HEK293T (cell line): ENCODE measurements at regions not wholly inside any gene's neighbourhood (a gene's known extent, or its start where the extent isn't known, plus 50 kb on each side); places are given as distances from the start of the nearest gene placed in this dataset.

ENCODE experiments used
- CTCF ChIA-PET: fragments of 350-600 bp; formaldehyde crosslinking; extraction: SDS; loops from one replicate; lab custom pipeline; 2021; ENCODE audit warnings: antibody characterized with exemption, inconsistent platforms; lab: Yijun Ruan, JAX
- POLR2A ChIA-PET: fragments of 350-600 bp; formaldehyde crosslinking; extraction: SDS; loops from one replicate; lab custom pipeline; 2020; ENCODE audit warnings: antibody characterized with exemption, inconsistent platforms; lab: Yijun Ruan, JAX
- DNase-seq: peaks from one replicate; pipeline ENCODE4 v3.0.0; 2012; ENCODE audit warnings: mixed read lengths; ENCODE audit errors: extremely low spot score
- ARNT ChIP-seq: fragments of 450-650 bp; IDR thresholded peaks from 2 replicates; pipeline ENCODE4 v1.6.1; 2017; ENCODE audit warnings: mild to moderate bottlenecking
- BHLHE40 ChIP-seq: fragments of 450-650 bp; IDR thresholded peaks from 2 replicates; pipeline ENCODE4 v1.6.1; 2016; ENCODE audit warnings: mild to moderate bottlenecking, moderate library complexity, borderline replicate concordance
- CTBP1 ChIP-seq: fragments of 450-650 bp; IDR thresholded peaks from 2 replicates; pipeline ENCODE4 v1.6.1; 2016; ENCODE audit warnings: borderline replicate concordance
- ELF4 ChIP-seq: fragments of 450-650 bp; IDR thresholded peaks from 2 replicates; pipeline ENCODE4 v1.6.1; 2017; ENCODE audit warnings: antibody characterized with exemption
- FOXA1 ChIP-seq: fragments of 450-650 bp; IDR thresholded peaks from 2 replicates; pipeline ENCODE4 v1.6.1; 2016; ENCODE audit warnings: mild to moderate bottlenecking
- FOXK2 ChIP-seq: fragments of 450-650 bp; IDR thresholded peaks from 2 replicates; pipeline ENCODE4 v1.6.1; 2016; ENCODE audit warnings: mild to moderate bottlenecking
- FOXM1 ChIP-seq: fragments of 450-650 bp; IDR thresholded peaks from 2 replicates; pipeline ENCODE4 v1.6.1; 2017; ENCODE audit warnings: mild to moderate bottlenecking, borderline replicate concordance
- HDGF ChIP-seq: fragments of 450-650 bp; IDR thresholded peaks from 2 replicates; pipeline ENCODE4 v1.6.1; 2017; ENCODE audit warnings: antibody characterized with exemption, borderline replicate concordance
- L3MBTL2 ChIP-seq: fragments of 450-650 bp; conservative IDR thresholded peaks from 2 replicates; pipeline ENCODE4 v1.6.1; 2016; ENCODE audit warnings: mild to moderate bottlenecking
- LEF1 ChIP-seq: fragments of 450-650 bp; IDR thresholded peaks from 2 replicates; pipeline ENCODE4 v1.6.1; 2017; ENCODE audit warnings: mild to moderate bottlenecking, borderline replicate concordance
- NFRKB ChIP-seq: fragments of 450-650 bp; IDR thresholded peaks from 2 replicates; pipeline ENCODE4 v1.6.1; 2016; ENCODE audit warnings: mild to moderate bottlenecking, moderate library complexity
- PKNOX1 ChIP-seq: fragments of 450-650 bp; IDR thresholded peaks from 2 replicates; pipeline ENCODE4 v1.6.1; 2016
- SP1 ChIP-seq: fragments of 450-650 bp; IDR thresholded peaks from 2 replicates; pipeline ENCODE4 v1.6.1; 2017
- SUZ12 ChIP-seq: fragments of 450-650 bp; IDR thresholded peaks from 2 replicates; pipeline ENCODE4 v1.6.1; 2016; ENCODE audit warnings: mild to moderate bottlenecking
- TARDBP ChIP-seq: fragments of 450-650 bp; IDR thresholded peaks from 2 replicates; pipeline ENCODE4 v1.6.1; 2016
- ZNF384 ChIP-seq: fragments of 450-650 bp; IDR thresholded peaks from 2 replicates; pipeline ENCODE4 v1.6.1; 2016

GRCh38 chr3:173342679-173343078, 54.9 kb upstream of the NLGN1 start:
- DNase-seq, result no peak
- TF ChIP-seq NFRKB (no peak), SP1 (no peak), ELF4 (no peak), CTBP1 (no peak), ZNF384 (no peak), HDGF (no peak), BHLHE40 (no peak), PKNOX1 (no peak), ARNT (no peak), L3MBTL2 (no peak), FOXM1 (no peak)
- ChIA-PET POLR2A (no interaction called here), CTCF (no interaction called here)

GRCh38 chr3:173340626-173341025, 56.9 kb upstream of the NLGN1 start:
- ChIA-PET CTCF (no interaction called here), POLR2A (no interaction called here)
- TF ChIP-seq HDGF, result no peak
- no peak for TF ChIP-seq TARDBP
- TF ChIP-seq CTBP1, result no peak
- no peak for TF ChIP-seq FOXA1
- no peak for TF ChIP-seq ZNF384
- no peak for TF ChIP-seq SP1
- TF ChIP-seq SUZ12, result no peak
- no peak for TF ChIP-seq LEF1
- TF ChIP-seq NFRKB, result no peak
- no peak for TF ChIP-seq L3MBTL2
- TF ChIP-seq PKNOX1, result no peak
- TF ChIP-seq BHLHE40, result no peak
- TF ChIP-seq ARNT, result no peak
- no peak for TF ChIP-seq FOXM1
- no peak for TF ChIP-seq FOXK2
- TF ChIP-seq ELF4, result no peak
- DNase-seq, result no peak

- ChIA-PET POLR2A (no interaction called here), CTCF (no interaction called here)
- no peak for DNase-seq
- no peak for TF ChIP-seq LEF1
These were observed 61.3 kb upstream of the NLGN1 start for GRCh38 chr3:173336261-173336660.

- ChIA-PET POLR2A (no interaction called here), CTCF (no interaction called here)
- no peak for DNase-seq
- TF ChIP-seq FOXM1, result no peak
- TF ChIP-seq ARNT, result no peak
- no peak for TF ChIP-seq PKNOX1
- no peak for TF ChIP-seq FOXK2
These were observed 91.4 kb upstream of the NLGN1 start for GRCh38 chr3:173306110-173306509.

GRCh38 chr3:173304182-173304800, 93.3 kb upstream of the NLGN1 start:
- no peak for DNase-seq
- POLR2A ChIA-PET, result no interaction called here
- CTCF ChIA-PET, result interaction anchor here (0.6 kb wide), 1 partner anchor 314 kb away, joined by 4 read pairs; no protein-coding TSS in a partner anchor
- TF ChIP-seq BHLHE40 (no peak), ZNF384 (no peak), PKNOX1 (no peak), CTBP1 (no peak), LEF1 (no peak), SP1 (no peak), TARDBP (no peak), NFRKB (no peak), FOXM1 (no peak), HDGF (no peak), ELF4 (no peak), FOXK2 (no peak), L3MBTL2 (no peak), FOXA1 (no peak), SUZ12 (no peak), ARNT (no peak)

GRCh38 chr3:173301647-173302046, 95.9 kb upstream of the NLGN1 start:
- ChIA-PET POLR2A (no interaction called here), CTCF (no interaction called here)
- DNase-seq, result no peak
- TF ChIP-seq L3MBTL2, result no peak
- no peak for TF ChIP-seq NFRKB
